ENCODE measurements at regions not wholly inside any gene's neighbourhood (a gene's known extent, or its start where the extent isn't known, plus 50 kb on each side); places are given as distances from the start of the nearest gene placed in this dataset.

GRCh38 chr10:93222211-93222754, 148.6 kb downstream of the CYP26A1 start:
- Histone ChIP-seq H3K27me3 (no peaks in the 10 kb centered on the region), H3K36me3 (no peaks in the 10 kb centered on the region), H3K27ac (no peak overlapping the region), H3K4me1 (no peaks in the 10 kb centered on the region), H3K4me3 (no peak overlapping the region), H3K9me3 (no peaks in the 10 kb centered on the region)
- no peak for TF ChIP-seq CTCF (IDR thresholded peaks at IDR 0.05)
- no peak for TF ChIP-seq POLR2A (IDR thresholded peaks at IDR 0.05)
- WGBS, 2 donors: 50 to 75% methylated on average over 1 of the region's 1 CpG
- intact Hi-C loops (cut with DNase I): no loop called here
- no peak for DNase-seq

DNA sequence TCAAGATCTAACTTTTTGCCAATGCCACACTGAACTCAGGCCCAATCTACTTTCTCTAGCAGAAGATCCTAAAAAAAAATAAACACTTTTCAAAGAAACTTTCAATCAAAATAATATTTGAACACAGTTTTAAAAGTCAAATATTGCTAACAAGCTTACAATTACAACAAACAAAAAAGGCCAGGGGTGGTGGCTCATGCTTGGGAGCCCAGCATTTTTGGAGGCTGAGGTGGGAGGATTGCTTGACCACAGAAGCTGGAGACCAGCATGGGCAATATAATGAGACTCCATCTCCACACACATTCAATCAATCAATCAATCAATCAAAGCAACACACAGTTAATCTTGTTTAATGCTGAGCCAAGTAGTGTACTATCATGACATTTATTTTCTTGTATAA, 149.2 kb downstream of the CYP26A1 start:
- no peaks in the 10 kb centered on the region for H3K36me3 ChIP-seq
- no peak for TF ChIP-seq CTCF (IDR thresholded peaks at IDR 0.05)
- TF ChIP-seq POLR2A (IDR thresholded peaks at IDR 0.05): no peak
- no peaks in the 10 kb centered on the region for H3K4me1 ChIP-seq
- no peak overlapping the region for H3K4me3 ChIP-seq
- H3K27me3 ChIP-seq: no peaks in the 10 kb centered on the region
- H3K27ac ChIP-seq: no peak overlapping the region
- no peak for DNase-seq
- intact Hi-C loops (cut with DNase I): no loop called here
- H3K9me3 ChIP-seq: no peaks in the 10 kb centered on the region

DNA sequence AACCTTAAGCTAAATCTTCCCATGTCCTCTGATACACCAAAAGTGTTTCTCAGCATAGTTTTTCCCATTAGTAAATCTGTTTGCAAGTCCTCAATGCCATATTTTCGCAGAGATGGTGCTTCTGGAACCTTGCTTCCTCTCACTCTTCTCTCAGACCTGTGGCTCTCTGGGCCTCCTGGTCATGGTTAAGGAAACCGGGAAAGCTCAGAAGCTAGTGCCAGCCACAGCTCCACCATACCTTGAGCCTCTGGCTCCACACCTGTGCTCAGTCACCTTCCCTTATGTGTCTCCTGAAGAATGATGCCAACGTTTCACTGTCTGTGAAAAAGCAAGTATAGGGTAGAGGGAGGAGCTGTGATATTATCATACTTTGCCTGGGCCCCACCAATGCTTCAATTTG, 149.6 kb downstream of the CYP26A1 start:
- H3K4me3 ChIP-seq: no peak overlapping the region
- H3K4me1 ChIP-seq: no peaks in the 10 kb centered on the region
- H3K27ac ChIP-seq: no peak overlapping the region
- WGBS, 2 donors: 77 to 90% methylated on average over 3 of the region's 3 CpGs
- H3K27me3 ChIP-seq: no peaks in the 10 kb centered on the region
- DNase-seq: no peak
- no peaks in the 10 kb centered on the region for H3K36me3 ChIP-seq
- TF ChIP-seq POLR2A (IDR thresholded peaks at IDR 0.05) (no peak), CTCF (IDR thresholded peaks at IDR 0.05) (no peak)
- intact Hi-C loops (cut with DNase I): no loop called here
- no peaks in the 10 kb centered on the region for H3K9me3 ChIP-seq

DNA sequence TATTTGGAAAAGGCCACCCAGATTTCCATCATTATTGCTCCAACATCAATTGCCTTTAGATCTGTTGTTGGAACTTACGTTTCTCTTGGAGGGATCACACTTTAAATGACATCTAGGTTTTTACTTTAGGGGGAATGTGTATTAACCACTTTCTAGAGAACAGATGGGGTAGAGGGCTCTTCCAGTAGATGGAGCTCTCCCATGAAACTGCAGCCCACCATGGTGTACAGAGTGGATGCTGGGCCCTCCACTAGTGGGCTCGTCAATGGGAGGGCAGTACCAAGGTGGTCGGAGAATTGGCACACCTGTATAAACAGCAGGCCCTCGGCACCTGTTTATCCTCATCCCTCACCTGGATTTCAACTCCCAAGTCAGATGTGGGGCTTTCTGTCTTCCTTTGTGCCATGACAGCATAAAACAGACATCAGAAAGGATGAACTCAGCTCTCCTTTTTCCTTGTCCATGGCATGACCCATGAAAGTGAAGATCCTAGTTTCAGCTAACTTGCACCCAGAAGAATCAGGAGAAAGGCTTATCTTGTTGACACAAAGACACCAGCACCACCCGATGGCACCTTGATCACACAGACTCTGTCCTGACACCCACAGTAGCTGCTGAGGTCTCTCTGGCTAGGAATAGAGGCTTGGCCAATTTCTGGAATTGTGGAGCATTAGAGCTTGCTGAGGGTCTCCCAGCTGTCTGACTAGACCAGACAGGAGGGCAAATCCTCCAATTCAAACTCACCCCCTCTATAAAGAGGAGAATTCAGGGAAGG, 150.5 kb downstream of the CYP26A1 start:
- Histone ChIP-seq H3K36me3 (no peaks in the 10 kb centered on the region), H3K27me3 (no peaks in the 10 kb centered on the region), H3K4me1 (no peaks in the 10 kb centered on the region), H3K4me3 (no peak overlapping the region), H3K9me3 (no peaks in the 10 kb centered on the region), H3K27ac (no peak overlapping the region)
- intact Hi-C loops (cut with DNase I): no loop called here
- DNase-seq: no peak
- 81 to 84% methylated on average over 5 of the region's 5 CpGs for WGBS, 2 donors
- TF ChIP-seq POLR2A (IDR thresholded peaks at IDR 0.05): no peak
- no peak for TF ChIP-seq CTCF (IDR thresholded peaks at IDR 0.05)

- Histone ChIP-seq H3K9me3 (no peaks in the 10 kb centered on the region), H3K4me1 (no peaks in the 10 kb centered on the region), H3K27me3 (no peaks in the 10 kb centered on the region), H3K27ac (no peak overlapping the region), H3K36me3 (no peaks in the 10 kb centered on the region), H3K4me3 (no peak overlapping the region)
- intact Hi-C loops (cut with DNase I): no loop called here
- TF ChIP-seq POLR2A (IDR thresholded peaks at IDR 0.05) (no peak), CTCF (IDR thresholded peaks at IDR 0.05) (no peak)
- no peak for DNase-seq
- WGBS, 2 donors: 66 to 73% methylated on average over 3 to 5 of the region's 6 CpGs
Measured at GRCh38 chr10:93225938-93226337, 152.2 kb downstream of the CYP26A1 start.

Measured in esophagus squamous epithelium (tissue), 5 donors.